Coronary artery (tissue), 2 donors: ENCODE measurements at regions not wholly inside any gene's neighbourhood (a gene's known extent, or its start where the extent isn't known, plus 50 kb on each side); places are given as distances from the start of the nearest gene placed in this dataset.
A peak's percentile ranks its signal among the peaks of the same experiment; 100 is the strongest.
"Not testable (repeated sequence)": the region's sequence is repeated elsewhere in the genome, so short reads cannot be mapped to it uniquely, and the experiment has no call there.

ENCODE experiments used
- DNase-seq: peaks from one replicate; pipeline ENCODE4 v3.0.0-alpha.2; 2017; ENCODE audit warnings: low spot score
- H3K27ac ChIP-seq, 2 donors: fragments of 200-600 bp; sonication (generic); one replicate each; pipeline ENCODE4 v1.5.1; 2016 to 2019
- H3K4me3 ChIP-seq: fragments of 200-600 bp; sonication (generic); 2 replicates; pipeline ENCODE4 v1.5.1; 2016; ENCODE audit warnings: mild to moderate bottlenecking, moderate library complexity
- TF ChIP-seq, protein P1 (sequence below): fragments of 200-600 bp; sonication (generic); IDR thresholded peaks from one replicate; pipeline ENCODE4 v1.5.1; 2019; ENCODE audit warnings: antibody characterized with exemption

- Histone ChIP-seq H3K27ac (no peak overlapping the region), H3K4me3 (no peak overlapping the region)
- TF ChIP-seq, protein P1, sequence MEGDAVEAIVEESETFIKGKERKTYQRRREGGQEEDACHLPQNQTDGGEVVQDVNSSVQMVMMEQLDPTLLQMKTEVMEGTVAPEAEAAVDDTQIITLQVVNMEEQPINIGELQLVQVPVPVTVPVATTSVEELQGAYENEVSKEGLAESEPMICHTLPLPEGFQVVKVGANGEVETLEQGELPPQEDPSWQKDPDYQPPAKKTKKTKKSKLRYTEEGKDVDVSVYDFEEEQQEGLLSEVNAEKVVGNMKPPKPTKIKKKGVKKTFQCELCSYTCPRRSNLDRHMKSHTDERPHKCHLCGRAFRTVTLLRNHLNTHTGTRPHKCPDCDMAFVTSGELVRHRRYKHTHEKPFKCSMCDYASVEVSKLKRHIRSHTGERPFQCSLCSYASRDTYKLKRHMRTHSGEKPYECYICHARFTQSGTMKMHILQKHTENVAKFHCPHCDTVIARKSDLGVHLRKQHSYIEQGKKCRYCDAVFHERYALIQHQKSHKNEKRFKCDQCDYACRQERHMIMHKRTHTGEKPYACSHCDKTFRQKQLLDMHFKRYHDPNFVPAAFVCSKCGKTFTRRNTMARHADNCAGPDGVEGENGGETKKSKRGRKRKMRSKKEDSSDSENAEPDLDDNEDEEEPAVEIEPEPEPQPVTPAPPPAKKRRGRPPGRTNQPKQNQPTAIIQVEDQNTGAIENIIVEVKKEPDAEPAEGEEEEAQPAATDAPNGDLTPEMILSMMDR: no peak
- no peak for DNase-seq
Measured at GRCh38 chr6:130629640-130630039, 197.6 kb upstream of the SMLR1 start.

- DNase-seq: no peak
- TF ChIP-seq, protein P1: no peak
- peak overlapping the region; percentile 45 for H3K4me3 ChIP-seq
- no peak overlapping the region for H3K27ac ChIP-seq
Measured at GRCh38 chr6:130632277-130632676, 194.9 kb upstream of the SMLR1 start.

GRCh38 chr6:130632897-130633296 lies 194.3 kb upstream of the SMLR1 start:
- no peak overlapping the region for H3K4me3 ChIP-seq
- TF ChIP-seq, protein P1: no peak
- DNase-seq: no peak
- no peak overlapping the region for H3K27ac ChIP-seq

- Histone ChIP-seq H3K27ac (no peak overlapping the region), H3K4me3 (no peak overlapping the region)
- DNase-seq: no peak
- TF ChIP-seq, protein P1: no peak
Measured at GRCh38 chr6:130643361-130643760, 183.8 kb upstream of the SMLR1 start.

GRCh38 chr6:130644175-130644574 lies 183.0 kb upstream of the SMLR1 start:
- TF ChIP-seq, protein P1: no peak
- no peak for DNase-seq
- no peak overlapping the region for H3K27ac ChIP-seq
- H3K4me3 ChIP-seq: no peak overlapping the region

- not testable (repeated sequence) for H3K27ac ChIP-seq, DNase-seq, H3K4me3 ChIP-seq
Measured at GRCh38 chr6:130644769-130645168, 182.4 kb upstream of the SMLR1 start.

GRCh38 chr6:130647246-130647645 lies 180.0 kb upstream of the SMLR1 start:
- no peak for DNase-seq
- TF ChIP-seq, protein P1: no peak

GRCh38 chr6:130655586-130655985 lies 171.6 kb upstream of the SMLR1 start:
- DNase-seq: no peak
- Histone ChIP-seq H3K4me3 (no peak overlapping the region), H3K27ac (no peak overlapping the region)
- TF ChIP-seq, protein P1: no peak

More at GRCh38 chr6:130647246-130647645, 180.0 kb upstream of the SMLR1 start:
- Histone ChIP-seq H3K4me3 (no peak overlapping the region), H3K27ac (no peak overlapping the region)
